ENCODE measurements at regions not wholly inside any gene's neighbourhood (a gene's known extent, or its start where the extent isn't known, plus 50 kb on each side); places are given as distances from the start of the nearest gene placed in this dataset.

DNA sequence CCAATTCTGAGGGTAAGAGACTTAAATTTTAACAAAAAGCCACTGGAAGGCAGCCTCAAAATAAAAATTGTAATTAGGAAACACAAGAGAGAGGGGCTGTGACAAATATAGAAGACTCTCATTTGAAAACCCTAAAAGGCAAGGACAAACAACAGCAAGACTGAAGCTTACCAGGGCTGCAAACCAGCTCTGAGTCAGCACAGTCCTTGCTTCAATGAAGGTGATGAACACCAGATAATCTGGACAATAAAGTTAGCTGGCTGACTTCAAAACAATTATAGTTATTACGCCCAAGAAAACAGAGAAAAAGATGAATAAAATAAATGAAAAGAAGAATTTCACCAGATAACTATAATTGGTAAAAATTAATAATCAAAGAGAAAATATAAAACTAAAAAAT lies 149.3 kb upstream of the NSMCE3 start:
- no peak for DNase-seq

DNA sequence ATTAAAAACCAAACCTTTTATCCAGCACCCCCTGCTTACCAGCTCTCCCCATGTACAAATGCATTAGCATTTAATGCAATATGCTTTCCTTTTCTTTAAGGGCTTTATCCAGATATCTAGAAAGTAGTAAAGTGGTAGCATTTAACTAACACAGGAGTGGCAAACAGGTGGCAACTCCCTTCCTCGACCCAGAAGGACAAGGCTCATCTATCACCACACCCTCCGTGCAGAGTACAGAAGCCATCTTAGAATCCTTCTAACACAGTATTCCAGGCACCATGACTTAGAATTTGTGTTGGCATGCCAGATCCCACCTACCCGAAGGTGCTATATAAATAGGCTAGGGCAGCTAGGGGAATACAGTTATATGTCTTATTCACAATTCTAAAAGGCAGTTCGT lies 148.6 kb upstream of the NSMCE3 start:
- DNase-seq, result no peak

DNA sequence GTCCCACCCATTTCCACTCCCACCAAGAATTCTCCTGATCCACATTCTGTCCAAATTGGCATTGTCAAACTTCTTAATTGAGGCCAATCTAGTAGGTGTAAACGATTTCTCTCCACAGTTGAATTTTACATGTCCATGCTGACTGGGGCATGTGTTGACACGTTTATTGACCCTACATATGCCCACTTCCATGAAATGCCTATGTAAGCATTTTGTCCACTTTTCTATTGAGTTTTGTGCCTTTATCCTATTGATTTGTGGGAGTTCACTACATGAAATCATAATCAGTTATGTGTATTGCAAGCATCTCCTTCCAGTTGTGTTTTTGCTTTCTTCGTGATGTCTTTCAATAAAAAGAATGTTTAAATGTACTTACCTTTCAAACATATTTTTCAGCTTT lies 141.7 kb upstream of the NSMCE3 start:
- no peak for DNase-seq

DNA sequence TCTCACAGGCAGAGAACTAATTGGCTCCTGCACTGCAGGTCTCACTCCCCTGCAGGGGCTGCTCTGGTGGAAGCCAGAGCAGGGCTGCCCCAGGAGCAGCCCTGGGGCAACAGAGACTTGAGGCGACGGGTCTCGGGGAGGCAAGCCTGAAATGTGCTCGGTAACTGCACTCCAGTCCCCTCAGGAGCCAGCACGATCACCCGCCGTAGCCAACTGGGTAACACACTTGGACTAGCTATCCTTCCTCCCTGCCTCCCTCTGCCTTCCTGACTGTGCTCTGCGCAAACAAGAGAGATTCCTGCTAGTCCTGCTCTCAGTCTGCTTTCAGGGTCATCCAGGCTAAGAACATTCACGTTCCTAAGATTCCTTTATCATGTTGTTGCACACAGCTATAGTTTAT lies 140.7 kb upstream of the NSMCE3 start:
- no peak for DNase-seq

DNA sequence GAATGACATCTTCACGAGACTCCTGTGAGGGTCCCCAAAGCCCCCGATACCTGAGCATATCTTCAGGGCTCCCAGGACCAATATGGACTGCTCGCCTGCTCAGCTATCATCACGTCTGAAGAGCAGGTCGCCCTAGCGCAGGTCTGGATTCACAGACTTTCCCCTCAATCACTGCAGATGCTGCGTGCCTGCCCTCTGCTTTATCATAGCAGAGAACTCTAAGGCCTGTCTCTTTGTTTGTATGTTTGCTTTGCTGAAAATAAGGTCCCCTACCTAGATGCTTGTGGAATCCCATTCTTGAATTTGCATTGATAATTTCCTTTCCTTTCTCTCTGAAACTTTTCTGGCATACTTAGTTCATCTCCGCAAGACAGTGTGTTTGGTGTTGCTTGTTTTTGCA lies 140.3 kb upstream of the NSMCE3 start:
- no peak for DNase-seq

DNA sequence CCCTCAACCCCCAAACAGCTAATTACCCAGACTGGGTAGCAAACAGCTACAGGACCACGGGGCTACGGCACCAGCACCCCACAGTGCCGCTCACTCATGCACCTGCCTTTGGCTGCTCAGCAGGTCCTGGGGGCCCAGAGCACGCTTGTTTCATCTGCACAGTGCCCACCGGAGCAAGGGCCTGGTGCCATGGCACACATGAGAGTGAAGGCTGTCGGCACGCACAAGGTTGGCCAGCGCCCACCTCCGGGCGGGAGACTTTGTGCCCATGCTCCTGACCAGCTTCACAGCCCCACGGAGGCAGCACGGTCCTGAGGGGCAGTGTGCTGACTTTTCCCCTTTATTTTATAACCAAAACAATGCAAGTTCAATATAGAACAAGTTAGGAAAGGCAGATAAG lies 135.9 kb upstream of the NSMCE3 start:
- no peak for DNase-seq

DNA sequence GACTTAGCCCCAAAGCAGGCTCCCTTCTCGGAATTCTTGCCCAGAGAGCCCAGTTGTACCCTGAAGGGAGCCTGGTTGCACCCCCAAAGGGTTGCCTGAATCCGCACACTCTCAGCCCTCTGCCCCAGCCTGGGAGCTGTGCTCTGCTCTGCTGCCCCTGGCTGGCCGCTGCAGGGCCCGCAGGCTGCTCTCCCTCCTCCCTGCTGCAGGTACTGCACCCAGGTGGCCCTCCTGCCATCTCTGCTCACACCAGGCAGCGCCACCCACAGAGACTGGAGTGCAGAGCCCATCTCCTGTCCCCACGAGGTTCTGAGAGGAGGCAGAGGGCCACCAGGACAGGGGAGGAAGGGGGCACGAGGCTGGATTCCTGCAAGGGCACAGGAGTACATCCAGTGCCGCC lies 134.2 kb upstream of the NSMCE3 start:
- DNase-seq, result no peak

DNA sequence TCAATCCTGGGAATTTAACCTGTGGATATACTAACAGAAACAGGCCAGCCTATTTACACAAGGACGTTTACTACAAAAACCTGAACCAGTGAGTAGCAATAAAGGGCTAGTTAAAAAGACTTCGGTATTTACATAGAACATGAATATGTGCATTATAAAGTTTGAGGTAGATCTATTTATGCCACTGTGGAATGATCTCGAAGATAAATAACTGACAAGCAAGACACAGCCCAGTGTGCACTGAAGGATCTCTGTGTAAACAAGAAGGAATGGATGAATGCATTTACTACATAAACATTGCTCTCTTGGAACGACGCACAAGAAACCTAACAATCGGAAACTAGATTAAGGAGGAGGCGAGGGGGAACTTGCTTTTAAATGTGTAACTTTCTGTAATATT lies 132.0 kb upstream of the NSMCE3 start:
- no peak for DNase-seq

DNA sequence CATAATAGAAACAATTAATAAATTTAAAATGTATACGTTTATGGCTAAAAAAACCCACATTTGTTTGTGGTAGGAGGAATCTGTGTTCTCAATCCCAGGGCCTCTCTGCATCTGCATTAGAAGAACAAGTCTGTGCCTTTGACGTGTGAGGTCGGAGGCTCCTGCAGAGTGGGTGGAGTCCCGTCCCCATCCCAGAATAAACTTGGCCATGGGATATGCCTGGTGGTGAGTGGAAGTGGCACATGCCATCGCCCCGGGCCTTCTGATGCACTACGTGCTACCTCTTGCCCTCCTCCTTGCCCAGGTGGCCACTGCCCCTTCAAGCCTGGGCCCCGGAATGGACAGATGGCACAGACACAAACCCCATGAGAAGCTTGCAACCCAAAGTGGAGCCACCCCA lies 131.1 kb upstream of the NSMCE3 start:
- DNase-seq, result no peak

DNA sequence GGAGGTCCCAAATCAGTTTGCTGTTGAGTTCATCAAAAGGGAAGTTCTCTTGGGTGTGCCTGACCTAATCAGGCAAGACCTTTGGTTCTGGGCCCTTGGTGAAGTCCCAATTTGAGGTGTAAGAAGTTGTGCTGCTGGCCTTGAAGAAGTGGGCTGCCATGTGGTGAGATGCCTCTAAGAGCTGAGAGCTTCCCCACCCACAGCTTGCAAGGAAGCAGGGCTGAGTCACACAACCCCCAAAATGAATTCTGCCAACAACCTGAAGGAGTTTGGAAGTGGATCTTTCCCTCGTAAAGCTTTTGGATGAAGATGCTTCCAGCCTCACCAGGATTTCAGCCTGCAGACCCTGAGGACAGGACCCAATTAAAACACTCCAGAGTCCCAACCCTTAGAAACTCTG lies 129.3 kb upstream of the NSMCE3 start:
- DNase-seq, result no peak

DNA sequence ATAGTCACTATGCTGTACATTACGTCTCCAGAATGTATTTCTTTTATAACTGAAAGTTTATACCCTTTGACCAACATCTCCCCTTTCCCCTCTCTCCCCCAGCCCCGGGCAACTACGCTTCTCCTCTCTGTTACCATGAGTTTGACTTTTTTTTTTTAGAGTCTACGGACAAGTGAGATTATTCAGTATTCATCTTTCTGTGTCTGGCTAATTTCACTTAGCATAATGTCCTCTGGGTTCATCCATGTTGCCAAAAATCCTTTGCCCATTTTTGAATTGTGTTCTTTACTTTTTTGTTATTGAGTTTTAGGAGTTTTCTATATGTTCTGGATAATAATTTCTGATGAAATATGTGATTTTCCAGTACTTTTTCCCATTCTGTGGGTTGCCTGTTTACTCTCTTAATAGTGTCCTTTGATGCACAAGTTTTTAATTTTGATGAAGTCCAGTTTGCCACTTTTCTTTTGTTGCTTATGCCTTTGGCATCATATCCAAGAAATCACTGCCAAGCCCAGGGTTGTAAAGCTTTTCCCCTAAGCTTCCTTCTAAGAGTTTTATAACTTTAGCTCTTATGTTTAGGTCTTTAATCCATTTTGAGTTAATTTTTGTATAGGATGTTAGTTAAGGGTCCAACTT lies 126.7 kb upstream of the NSMCE3 start:
- DNase-seq, result no peak

DNA sequence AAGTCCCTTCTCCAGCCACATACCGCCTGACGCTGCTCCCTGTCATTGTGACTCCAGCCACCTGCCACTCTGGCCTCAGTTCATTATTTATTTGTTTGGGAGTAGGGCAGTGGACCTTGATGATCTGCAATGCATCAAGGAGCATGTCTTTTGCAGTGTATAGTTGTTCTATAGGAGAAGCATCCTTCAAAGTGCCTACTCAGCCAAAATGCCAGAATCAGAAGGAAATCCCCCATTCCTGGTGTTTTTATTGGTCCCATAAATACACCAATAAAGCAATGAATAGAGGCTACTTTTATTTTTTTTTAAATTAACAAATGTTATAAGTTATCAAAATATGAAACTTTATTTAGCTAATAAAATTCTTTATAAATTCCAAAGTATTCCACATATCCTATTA lies 123.8 kb upstream of the NSMCE3 start:
- DNase-seq, result no peak

DNA sequence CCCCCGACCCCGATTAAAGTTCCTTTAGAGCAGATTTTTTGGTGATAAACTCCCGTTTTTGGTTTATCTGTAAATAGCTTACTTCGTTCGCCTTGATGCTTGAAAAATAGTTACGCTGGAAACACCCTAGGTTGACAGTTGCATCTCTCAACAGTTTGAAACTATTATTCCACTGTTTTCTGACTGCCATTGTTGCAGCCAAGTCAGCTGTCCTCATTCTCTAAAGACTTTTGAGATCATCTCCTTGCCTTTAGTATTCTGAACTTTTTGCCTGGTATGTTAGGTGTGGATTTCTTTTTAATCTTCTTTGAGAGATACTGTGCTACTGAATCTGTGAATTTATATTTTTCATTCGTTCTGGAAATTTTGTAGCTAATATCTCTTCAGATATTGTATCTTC lies 122.7 kb upstream of the NSMCE3 start:
- no peak for DNase-seq

DNA sequence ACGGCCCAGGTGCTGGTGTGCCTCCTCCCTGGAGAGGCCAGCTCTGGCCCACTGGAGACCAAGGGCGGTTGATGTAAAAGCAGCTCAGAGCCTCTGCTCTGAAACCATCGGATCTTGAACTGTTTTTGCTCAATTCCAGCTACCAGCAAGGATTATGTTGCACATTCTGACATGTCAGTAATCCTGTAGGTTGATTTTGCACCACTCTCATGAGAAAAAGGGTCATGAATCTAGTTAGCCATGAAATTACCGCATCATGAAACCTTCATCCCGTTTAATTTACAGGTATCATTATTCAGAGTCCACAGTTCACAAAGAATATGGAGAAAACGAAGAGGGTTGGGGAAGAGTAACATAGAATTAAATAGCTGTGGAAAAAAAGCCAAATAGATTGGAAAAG lies 120.4 kb upstream of the NSMCE3 start:
- no peak for DNase-seq

DNA sequence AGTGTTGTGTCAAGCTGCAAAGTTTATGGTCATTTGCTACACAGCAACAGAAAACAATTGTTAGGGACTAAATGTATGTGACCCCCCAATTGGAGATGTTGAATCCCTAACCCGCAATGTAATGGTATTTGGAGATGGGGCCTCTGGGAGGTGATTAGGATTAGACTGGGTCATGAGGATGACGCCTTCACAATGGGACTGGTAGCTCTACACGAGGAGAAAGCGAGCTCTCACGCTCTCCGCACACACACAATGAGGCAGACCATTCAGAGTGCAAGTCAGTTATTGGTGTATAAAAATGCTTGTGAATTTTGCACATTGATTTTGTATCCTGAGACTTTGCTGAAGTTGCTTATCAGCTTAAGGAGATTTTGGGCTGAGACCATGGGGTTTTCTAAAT lies 116.9 kb upstream of the NSMCE3 start:
- DNase-seq, result no peak

DNA sequence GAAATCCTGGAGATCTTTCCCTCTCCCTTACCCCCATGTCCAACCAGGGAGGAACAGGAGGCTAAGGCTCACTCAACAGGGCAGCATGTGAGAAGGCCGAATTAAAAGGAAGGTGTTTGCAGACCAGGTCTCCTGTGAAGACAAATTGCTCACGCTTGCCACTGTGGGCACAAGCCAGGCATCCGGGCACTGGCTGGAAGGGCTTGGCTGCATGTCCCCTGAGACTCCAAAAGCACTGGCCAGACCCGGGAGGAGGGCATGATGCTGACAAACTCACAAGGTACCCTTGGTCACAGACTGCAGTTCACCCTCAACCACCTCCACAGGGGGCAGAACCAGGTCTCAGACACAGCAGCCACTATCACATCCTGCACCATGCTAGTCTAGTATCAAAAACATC lies 113.7 kb upstream of the NSMCE3 start:
- no peak for DNase-seq

DNA sequence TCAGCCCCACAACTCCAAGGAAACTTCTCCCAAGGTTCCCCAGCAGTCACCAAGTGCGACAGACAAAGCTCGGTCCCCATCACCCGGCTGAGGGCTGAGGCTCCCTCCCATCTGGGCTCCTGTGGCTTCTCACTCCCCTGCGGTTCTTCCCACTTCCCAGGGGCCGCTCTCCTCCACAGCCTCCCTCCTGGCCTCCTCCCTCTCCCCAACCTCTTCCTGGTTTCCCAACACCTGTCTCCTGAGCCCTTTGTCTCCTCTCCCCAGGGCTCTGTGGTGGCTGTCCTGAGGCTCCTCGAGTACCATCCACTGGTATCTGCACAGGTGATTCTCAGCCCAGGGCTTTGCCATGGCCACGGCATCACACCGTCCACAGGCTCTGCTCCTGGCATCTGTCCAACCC lies 113.2 kb upstream of the NSMCE3 start:
- DNase-seq, result no peak

DNA sequence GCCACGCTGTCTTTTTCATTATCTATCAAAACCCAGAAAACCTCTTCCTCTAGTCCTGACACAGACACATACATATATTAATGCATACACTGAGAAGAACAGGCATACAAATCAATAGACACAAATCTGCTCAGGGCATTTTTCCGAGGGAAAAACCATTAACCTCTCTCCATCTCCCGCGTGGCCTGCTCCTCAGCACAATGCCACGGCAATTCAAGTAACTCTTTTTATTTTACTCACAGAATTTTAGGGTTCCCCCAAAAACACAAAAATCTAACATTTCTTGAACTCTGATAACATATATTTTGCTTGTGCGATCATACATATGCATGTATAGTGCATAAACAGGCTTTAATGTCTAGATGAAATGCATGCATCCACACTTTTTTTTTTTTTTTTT lies 110.8 kb upstream of the NSMCE3 start:
- no peak for DNase-seq

DNA sequence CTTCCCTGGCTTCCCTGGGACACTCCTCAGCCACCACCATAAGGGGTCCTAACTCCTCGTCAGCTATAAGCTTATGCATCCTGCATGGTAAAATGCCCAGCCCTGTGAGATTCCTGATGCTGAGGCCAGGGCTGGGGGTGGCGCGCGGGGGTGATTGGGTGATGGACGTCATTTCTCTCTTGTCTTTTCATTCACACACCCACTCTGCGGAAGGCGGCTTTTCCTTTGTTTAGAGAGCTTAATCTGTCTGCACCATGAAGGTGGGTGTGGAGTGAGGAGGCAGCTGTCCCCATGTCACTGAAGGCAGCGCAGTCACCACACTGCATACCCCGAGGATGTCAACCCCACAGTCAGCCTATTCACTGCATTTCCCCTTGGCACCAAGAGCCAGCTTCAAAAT lies 110.0 kb upstream of the NSMCE3 start:
- DNase-seq, result no peak

DNA sequence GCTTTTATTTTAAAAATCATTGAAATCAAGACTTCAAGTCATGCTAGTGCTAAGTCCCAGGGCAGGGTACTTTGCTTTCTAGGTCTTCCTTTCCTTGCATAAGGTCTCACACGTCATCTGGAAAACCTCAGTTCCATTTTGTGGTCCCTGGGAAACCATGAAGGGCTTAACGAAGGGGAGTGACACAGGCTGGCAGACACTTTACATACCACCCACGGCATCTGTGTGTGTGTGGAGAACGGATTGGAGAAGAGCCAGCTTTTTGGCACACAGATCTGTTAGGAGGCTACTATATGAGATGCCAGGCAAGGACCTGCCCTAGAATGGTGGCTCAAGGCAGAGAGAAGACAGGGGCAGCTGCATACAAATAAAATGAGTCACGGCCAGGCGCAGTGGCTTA lies 107.5 kb upstream of the NSMCE3 start:
- no peak for DNase-seq

DNA sequence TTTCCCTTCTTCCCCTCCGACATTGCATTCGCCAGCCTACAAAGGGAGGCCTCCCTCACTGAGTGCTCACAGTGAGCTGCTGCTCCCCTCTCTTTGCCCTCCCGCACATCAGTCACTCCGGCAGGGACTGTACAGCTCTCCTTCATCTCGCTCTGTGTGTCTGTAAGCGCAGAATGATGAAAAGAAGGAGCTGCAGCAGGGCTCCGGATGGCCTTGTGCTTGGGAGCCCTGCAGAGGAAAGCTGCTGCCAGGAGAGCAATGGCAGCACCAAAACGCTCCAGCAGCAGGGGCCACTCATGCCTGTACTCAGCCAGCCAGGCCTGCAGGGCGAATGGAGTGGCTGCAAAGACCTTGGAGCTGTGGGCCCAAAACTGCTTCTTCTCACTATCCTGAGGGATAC lies 107.0 kb upstream of the NSMCE3 start:
- DNase-seq, result no peak

DNA sequence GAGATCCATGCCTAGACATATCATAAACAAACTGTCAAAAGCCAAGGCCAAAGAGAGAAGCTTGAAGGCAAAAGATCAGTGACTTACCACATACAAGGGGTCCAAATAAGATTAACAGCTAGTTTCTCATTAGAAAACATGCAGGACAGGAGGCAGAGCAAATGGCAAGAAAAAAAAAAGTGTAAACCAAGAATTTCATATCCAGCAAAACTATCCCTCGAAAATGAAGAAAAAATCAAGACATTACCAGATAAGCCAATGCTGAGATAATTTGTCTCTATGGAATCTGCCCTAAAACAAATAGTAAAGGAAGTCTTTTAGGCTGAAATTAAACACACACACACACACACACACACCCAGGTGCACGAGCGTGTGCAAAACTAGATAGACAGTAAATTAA lies 99.6 kb upstream of the NSMCE3 start:
- DNase-seq, result no peak

DNA sequence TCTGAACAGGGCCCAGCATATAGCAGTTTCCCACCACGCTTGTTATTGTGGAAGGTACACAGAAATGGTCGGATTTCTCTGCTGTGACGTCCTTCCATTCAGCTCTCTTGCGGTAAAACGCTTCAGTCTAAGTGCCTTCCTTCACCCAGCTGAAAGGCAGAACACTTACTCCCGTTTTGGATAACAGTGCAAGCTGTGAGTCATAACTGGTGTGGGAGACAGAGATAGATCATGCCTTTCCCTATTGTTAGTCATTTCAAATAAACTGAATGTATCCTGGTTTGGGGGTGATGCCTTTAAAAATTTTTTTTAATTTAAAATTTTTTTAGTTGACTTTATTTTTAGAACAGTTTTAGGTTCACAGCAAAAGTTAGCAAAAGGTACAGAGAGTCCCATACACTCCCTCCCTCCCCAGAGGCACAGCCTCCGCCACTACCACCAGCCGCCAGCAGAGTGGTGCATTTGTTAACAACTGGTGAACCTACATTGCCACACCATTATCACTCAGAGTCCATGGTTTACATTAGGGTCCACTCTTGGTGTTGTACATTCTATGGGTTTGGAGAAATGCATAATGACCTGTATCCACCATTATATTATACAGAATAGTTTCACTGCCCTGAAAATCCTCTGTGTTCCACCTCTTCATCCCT lies 94.9 kb upstream of the NSMCE3 start:
- DNase-seq, result no peak

DNA sequence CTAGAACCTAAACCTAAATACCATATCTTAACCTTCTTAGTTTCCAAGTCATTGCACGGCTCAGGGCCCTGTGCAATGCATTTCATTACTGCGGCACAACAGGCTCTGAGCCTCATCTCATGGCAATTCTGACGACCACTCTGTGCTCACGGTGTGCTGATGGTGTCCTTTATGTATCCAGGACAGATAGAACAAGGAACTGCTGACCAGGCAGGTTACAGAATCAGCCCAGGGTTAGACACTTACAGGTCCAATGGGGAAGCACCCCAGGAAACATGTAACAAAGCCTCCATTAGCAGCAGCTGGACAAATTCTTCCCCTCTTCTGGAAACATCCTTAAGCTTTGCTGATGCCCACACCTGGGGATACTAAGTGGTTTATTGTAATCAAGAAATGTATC lies 91.9 kb upstream of the NSMCE3 start:
- no peak for DNase-seq

DNA sequence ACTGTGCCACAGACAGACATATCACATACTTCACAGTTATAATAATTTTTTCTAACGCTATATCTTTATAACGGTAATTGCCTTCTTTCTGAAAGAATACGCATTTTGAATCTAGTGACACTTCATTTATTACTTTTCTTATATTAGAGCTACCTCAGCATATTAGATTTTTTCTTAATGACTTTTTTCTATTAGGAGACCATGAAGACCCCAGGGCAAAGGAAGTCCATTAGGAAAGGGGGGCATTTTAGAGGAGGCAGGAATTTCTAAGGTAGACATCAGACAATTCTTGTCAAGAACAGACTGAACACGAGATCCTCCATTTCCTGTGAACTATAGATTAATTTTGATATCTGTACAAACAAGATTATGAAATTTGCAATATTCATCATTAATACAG lies 90.5 kb upstream of the NSMCE3 start:
- DNase-seq, result no peak

DNA sequence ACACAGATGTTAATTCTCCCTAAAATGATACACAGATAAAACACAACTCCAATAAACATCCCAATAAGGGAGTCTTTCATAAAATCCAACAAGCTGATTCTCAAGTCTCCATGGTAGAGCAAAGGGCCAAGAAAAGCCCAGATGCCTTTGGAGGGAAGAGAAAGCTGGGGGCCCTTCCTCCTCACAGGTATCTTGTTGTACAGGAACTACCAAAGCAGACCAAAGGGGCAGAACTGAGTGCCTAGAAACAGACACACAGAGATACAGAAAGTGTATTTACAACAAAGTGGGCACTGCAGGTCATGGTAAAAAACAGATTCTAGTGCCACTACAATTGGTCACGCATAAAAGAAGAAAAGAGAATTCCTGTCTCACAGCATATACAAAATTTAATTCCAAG lies 87.2 kb upstream of the NSMCE3 start:
- DNase-seq, result no peak

Data from stimulated activated CD8-positive, alpha-beta memory T cell treated with anti-CD3 and anti-CD28 coated beads, Interleukin-4, amount 100 ng/mL, for 48 hours (primary cell).